Left ventricle myocardium inferior (tissue), 1 donor: ENCODE measurements at regions not wholly inside any gene's neighbourhood (a gene's known extent, or its start where the extent isn't known, plus 50 kb on each side); places are given as distances from the start of the nearest gene placed in this dataset.

Experiments
- DNase-seq: peaks from one replicate; pipeline ENCODE4 v3.0.0-alpha.2; 2020
- H3K27ac ChIP-seq: fragments of 200-600 bp; replicated peaks from 2 replicates; pipeline ENCODE4 v1.8.0; 2021
- H3K27me3 ChIP-seq: fragments of 200-600 bp; 2 replicates; pipeline ENCODE4 v1.8.0; 2021; ENCODE audit warnings: low read depth
- H3K36me3 ChIP-seq: fragments of 200-600 bp; 2 replicates; pipeline ENCODE4 v1.8.0; 2021
- H3K4me1 ChIP-seq: fragments of 200-600 bp; 2 replicates; pipeline ENCODE4 v1.8.0; 2021
- H3K4me3 ChIP-seq: fragments of 200-600 bp; 2 replicates; pipeline ENCODE4 v1.8.0; 2021; ENCODE audit warnings: mild to moderate bottlenecking, moderate library complexity
- H3K9me3 ChIP-seq: fragments of 200-600 bp; replicated peaks from 2 replicates; pipeline ENCODE4 v1.8.0; 2021
- intact Hi-C: fragments of 100-400 bp; cut with micrococcal nuclease; formaldehyde crosslinking; loops from one replicate; pipeline ENCODE4 v1.11.0; 2022
- TF ChIP-seq, protein P1 (sequence below): fragments of 200-600 bp; IDR thresholded peaks from 2 replicates; pipeline ENCODE4 v1.8.0; 2021; ENCODE audit warnings: antibody characterized with exemption, mild to moderate bottlenecking, borderline replicate concordance
- donor health status: DM: no; HTN: yes; CAD: no; lungs with severe emphysema.

DNA sequence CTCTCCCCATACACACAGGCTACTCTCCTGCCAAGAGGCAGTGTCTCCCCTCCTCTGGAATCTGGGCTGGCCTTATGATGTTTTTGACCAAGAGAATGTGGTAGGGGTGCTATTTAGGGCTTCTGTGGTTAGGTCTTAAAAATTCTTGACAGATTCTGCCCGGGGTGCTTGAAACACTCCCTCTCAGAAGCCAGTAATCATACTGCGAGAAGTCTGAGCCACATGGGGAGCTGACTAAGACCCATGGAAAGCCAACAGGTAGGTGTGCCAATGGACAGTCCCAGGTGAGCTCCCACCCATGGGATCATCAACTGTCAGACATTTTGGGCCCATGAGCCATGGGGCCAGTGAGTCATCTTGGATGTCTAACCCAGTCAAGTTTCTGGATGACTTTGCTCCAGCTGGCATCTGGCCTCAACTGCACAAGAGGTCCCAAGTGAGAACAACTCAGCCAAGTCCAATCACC is 315.7 kb downstream of the FBXW7 start:
- TF ChIP-seq, protein P1, sequence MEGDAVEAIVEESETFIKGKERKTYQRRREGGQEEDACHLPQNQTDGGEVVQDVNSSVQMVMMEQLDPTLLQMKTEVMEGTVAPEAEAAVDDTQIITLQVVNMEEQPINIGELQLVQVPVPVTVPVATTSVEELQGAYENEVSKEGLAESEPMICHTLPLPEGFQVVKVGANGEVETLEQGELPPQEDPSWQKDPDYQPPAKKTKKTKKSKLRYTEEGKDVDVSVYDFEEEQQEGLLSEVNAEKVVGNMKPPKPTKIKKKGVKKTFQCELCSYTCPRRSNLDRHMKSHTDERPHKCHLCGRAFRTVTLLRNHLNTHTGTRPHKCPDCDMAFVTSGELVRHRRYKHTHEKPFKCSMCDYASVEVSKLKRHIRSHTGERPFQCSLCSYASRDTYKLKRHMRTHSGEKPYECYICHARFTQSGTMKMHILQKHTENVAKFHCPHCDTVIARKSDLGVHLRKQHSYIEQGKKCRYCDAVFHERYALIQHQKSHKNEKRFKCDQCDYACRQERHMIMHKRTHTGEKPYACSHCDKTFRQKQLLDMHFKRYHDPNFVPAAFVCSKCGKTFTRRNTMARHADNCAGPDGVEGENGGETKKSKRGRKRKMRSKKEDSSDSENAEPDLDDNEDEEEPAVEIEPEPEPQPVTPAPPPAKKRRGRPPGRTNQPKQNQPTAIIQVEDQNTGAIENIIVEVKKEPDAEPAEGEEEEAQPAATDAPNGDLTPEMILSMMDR: no peak
- Histone ChIP-seq H3K9me3 (peaks cover 10% of the 10 kb centered on the region), H3K4me1 (no peaks in the 10 kb centered on the region), H3K27me3 (no peaks in the 10 kb centered on the region), H3K27ac (no peak overlapping the region), H3K4me3 (no peak overlapping the region), H3K36me3 (no peaks in the 10 kb centered on the region)
- intact Hi-C loops: no loop called here
- DNase-seq: no peak

DNA sequence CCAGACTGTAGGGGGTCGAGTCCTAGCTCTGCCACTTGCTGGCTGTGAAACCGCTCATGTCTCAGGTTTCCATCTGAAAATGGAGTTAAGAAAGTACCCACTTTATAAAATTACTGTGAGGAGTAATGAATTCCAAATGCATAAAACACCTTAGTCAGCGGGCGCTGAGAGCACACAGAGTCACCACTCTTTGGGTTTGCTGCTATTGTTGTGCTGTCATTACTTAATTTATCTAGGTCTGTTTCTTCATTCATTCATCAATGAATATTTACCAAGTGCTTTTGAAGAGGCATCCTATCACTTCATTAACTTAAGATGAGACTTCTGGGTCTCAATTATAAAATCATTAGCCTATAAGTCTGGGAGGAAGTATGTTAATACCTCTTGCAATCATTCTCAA is 317.3 kb downstream of the FBXW7 start:
- intact Hi-C loops: no loop called here
- no peaks in the 10 kb centered on the region for H3K4me1 ChIP-seq
- TF ChIP-seq, protein P1: no peak
- no peak for DNase-seq
- H3K4me3 ChIP-seq: no peak overlapping the region
- no peaks in the 10 kb centered on the region for H3K27me3 ChIP-seq
- peaks cover 10% of the 10 kb centered on the region for H3K9me3 ChIP-seq
- H3K36me3 ChIP-seq: no peaks in the 10 kb centered on the region
- H3K27ac ChIP-seq: no peak overlapping the region

DNA sequence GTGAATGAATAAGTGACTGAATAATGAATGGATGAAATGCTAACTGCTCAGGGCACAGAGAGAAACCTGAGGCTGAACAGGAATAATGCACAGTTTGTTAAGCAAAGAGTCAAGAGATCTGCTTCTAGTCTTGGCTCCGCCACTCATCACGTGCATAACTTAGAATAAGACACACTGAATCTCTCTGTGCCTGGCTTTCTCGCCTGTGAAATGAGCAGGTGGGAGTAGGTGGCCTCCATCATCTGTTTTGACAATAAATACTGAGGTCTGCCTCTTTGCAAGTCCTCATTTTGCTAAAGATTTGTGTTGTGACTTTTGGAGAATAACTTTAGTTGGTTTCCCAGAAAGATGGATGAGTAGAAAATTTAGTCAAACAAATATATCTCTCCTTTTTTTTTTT is 318.0 kb downstream of the FBXW7 start:
- DNase-seq: no peak
- no peaks in the 10 kb centered on the region for H3K36me3 ChIP-seq
- no peak overlapping the region for H3K4me3 ChIP-seq
- TF ChIP-seq, protein P1: no peak
- no peaks in the 10 kb centered on the region for H3K27me3 ChIP-seq
- intact Hi-C loops: no loop called here
- H3K9me3 ChIP-seq: peaks cover 9% of the 10 kb centered on the region
- H3K27ac ChIP-seq: no peak overlapping the region
- no peaks in the 10 kb centered on the region for H3K4me1 ChIP-seq

DNA sequence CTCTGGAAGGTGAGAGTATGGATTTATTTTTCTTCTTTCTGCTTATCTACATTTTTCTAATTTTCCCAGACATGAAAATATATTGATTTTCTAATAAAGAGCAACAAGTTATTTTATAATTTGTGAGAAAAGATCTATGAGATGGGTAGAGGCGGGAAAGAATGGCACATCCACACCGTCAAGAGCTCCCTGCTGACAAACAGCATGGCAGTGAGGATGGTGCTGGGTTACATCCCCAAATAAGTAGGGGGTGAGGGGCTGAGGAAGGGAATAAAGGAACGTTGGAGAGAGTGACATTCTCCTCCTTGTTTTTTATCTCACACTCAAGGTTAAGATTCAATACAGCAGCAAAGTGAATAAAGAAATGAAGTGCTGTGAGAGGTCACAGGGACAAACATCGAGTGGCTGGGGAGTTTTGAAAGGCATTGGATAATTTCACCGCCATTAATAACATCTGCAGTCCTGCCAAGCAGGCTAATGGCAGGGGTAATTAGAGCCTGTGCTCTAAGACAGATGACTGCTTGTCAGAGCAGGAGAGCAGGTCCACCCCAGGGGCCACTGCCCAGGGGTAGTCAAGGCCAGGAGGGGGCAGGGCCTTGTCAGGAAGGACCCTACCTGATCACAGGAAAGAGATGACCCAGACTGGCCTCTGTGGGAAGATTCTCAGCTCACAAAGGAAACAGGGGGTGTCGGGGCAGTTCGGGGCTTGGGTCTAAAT is 323.8 kb downstream of the FBXW7 start:
- intact Hi-C loops: no loop called here
- no peak for DNase-seq
- Histone ChIP-seq H3K4me3 (no peak overlapping the region), H3K4me1 (peaks cover 5% of the 10 kb centered on the region), H3K36me3 (no peaks in the 10 kb centered on the region), H3K9me3 (peaks cover 9% of the 10 kb centered on the region), H3K27me3 (no peaks in the 10 kb centered on the region), H3K27ac (no peak overlapping the region)
- TF ChIP-seq, protein P1: no peak

DNA sequence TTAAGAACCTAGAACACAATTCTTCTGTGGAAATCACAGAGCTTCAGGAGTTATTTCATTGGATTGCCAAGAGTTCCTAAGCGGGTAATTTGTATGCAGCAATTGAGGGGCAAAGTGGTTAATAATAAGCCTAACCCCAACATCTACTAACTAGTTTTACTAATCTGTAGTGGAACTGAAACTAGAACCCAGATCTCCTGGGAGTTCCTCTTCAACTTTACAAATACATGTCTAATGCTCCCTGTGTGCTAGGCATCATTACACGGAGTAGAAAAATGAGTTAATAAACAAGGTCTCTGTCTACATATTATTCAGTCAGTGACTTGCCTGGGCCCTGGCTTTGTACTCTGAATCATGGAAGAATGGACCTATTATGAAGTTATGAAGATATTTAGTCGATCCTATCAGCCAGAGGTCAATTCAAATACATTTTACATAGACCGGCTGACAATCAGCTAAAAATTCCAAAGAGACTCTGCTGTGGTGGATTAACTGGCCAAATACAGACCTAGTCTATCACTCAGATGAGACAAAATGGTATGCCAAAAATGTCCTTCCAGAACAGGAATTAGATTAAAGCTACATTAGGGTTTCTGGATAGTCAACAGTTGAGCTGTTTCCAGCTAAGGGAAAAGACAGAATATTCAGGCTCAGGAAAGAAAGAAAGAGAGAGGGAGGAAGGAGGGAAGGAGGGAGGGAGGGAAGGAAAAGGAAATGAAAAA is 326.0 kb downstream of the FBXW7 start:
- TF ChIP-seq, protein P1: no peak
- Histone ChIP-seq H3K9me3 (peaks cover under 1% of the 10 kb centered on the region), H3K36me3 (no peaks in the 10 kb centered on the region), H3K4me1 (peaks cover 21% of the 10 kb centered on the region), H3K27me3 (no peaks in the 10 kb centered on the region), H3K4me3 (no peak overlapping the region), H3K27ac (no peak overlapping the region)
- intact Hi-C loops: no loop called here
- no peak for DNase-seq
